Endothelial cell of umbilical vein (primary cell): ENCODE measurements at regions not wholly inside any gene's neighbourhood (a gene's known extent, or its start where the extent isn't known, plus 50 kb on each side); places are given as distances from the start of the nearest gene placed in this dataset.

ENCODE experiments used
- BruUV-seq: library from RNA; stranded (reverse); fragments of 400-500 nt; replicated peaks from 2 replicates; lab custom pipeline; 2021; lab: Mats Ljungman, UMichigan
- CTCF ChIA-PET: fragments of 300-600, 350-600 bp; sonication (Branson Sonifier 250); formaldehyde crosslinking; loops from one replicate; lab custom pipeline; 2021; ENCODE audit warnings: antibody characterized with exemption, inconsistent platforms; lab: Charles Lee
- POLR2A ChIA-PET: fragments of 300-600, 350-600 bp; sonication (Branson Sonifier 250); formaldehyde crosslinking; loops from one replicate; lab custom pipeline; 2021; ENCODE audit warnings: antibody characterized with exemption, inconsistent platforms; lab: Charles Lee
- DNase-seq: peaks from one replicate; pipeline ENCODE4 v3.0.0-alpha.2; 2011; ENCODE audit warnings: low read depth, low spot score
- FAIRE-seq: peaks from 2 replicates; lab custom pipeline; 2011; peaks lifted over from hg19 to GRCh38; lab: Jason Lieb, UNC
- H2AFZ ChIP-seq: 2 replicates; pipeline ENCODE4 v1.6.0; 2012; ENCODE audit warnings: low read depth, low read length, control low read depth, inconsistent platforms
- H3K27ac ChIP-seq: 2 replicates; pipeline ENCODE4 v1.5.1; 2011; ENCODE audit warnings: low read depth, mild to moderate bottlenecking, control low read depth, low read length, moderate library complexity; ENCODE audit not compliant: insufficient read depth
- H3K27me3 ChIP-seq, 2 experiments: 2 replicates each; pipeline versions ENCODE4 v1.6.0 to v1.6.1; 2011; ENCODE audit warnings: low read length in 2 of 2, mixed read lengths in 1 of 2; ENCODE audit not compliant: control insufficient read depth in 2 of 2, insufficient read depth in 2 of 2
- H3K36me3 ChIP-seq, 2 experiments: 2 replicates in 1 of 2; 3 replicates in 1 of 2; pipeline ENCODE4 v1.5.1; 2011; ENCODE audit warnings: low read length in 2 of 2, mild to moderate bottlenecking in 1 of 2, moderate library complexity in 1 of 2; ENCODE audit not compliant: control insufficient read depth in 2 of 2, insufficient read depth in 2 of 2; ENCODE audit errors: extremely low read depth in 1 of 2
- H3K4me1 ChIP-seq: 3 replicates; pipeline ENCODE4 v1.5.1; 2011; ENCODE audit warnings: mild to moderate bottlenecking, low read length; ENCODE audit not compliant: control insufficient read depth, insufficient read depth; ENCODE audit errors: extremely low read depth
- H3K4me2 ChIP-seq: 2 replicates; pipeline ENCODE4 v1.6.1; 2011; ENCODE audit warnings: low read length, control low read depth, mixed read lengths; ENCODE audit not compliant: insufficient read depth
- H3K4me3 ChIP-seq, 3 experiments: fragments of 200-600 bp in 1 of 3; sonication (generic), shearing (Covaris generic) in 1 of 3; replicated peaks in 1 of 3; 2 replicates each; pipeline ENCODE4 v1.5.1; 2011 to 2016; ENCODE audit warnings: control low read depth in 3 of 3, low read length in 3 of 3, mild to moderate bottlenecking in 2 of 3, inconsistent platforms in 1 of 3, low read depth in 1 of 3, moderate library complexity in 1 of 3; ENCODE audit not compliant: insufficient read depth in 1 of 3
- H3K79me2 ChIP-seq: 2 replicates; pipeline ENCODE4 v1.6.0; 2012; ENCODE audit warnings: low read length, inconsistent platforms; ENCODE audit not compliant: control insufficient read depth, insufficient read depth
- H3K9ac ChIP-seq: replicated peaks from 2 replicates; pipeline ENCODE3; 2011; ENCODE audit warnings: low read length, control low read depth; ENCODE audit not compliant: insufficient read depth; ENCODE audit errors: extremely low read depth
- H3K9me1 ChIP-seq: replicated peaks from 3 replicates; pipeline ENCODE4 v1.6.0; 2011; ENCODE audit warnings: mild to moderate bottlenecking, low read length; ENCODE audit not compliant: control insufficient read depth, insufficient read depth; ENCODE audit errors: extremely low read depth
- H3K9me3 ChIP-seq: replicated peaks from 2 replicates; pipeline ENCODE4 v1.5.1; 2012; ENCODE audit warnings: low read length, inconsistent platforms; ENCODE audit not compliant: control insufficient read depth, insufficient read depth
- H4K20me1 ChIP-seq: replicated peaks from 2 replicates; pipeline ENCODE3; 2011; ENCODE audit warnings: mild to moderate bottlenecking, low read length; ENCODE audit not compliant: control insufficient read depth, insufficient read depth; ENCODE audit errors: extremely low read depth
- EZH2 ChIP-seq: IDR thresholded peaks from 2 replicates; pipeline ENCODE4 v1.6.1; 2012; ENCODE audit warnings: borderline replicate concordance, low read depth, mild to moderate bottlenecking, moderate library complexity, low read length, inconsistent platforms; ENCODE audit not compliant: severe bottlenecking
- FOS ChIP-seq: IDR thresholded peaks from 2 replicates; pipeline ENCODE4 v1.6.1; 2011; ENCODE audit warnings: mild to moderate bottlenecking, low read length, moderate library complexity, borderline replicate concordance; ENCODE audit not compliant: insufficient read depth
- GATA2 ChIP-seq: IDR thresholded peaks from 2 replicates; pipeline ENCODE4 v1.7.0; 2011; ENCODE audit warnings: low read depth, mild to moderate bottlenecking, moderate library complexity, mixed read lengths, low read length; ENCODE audit not compliant: insufficient read length, insufficient read depth
- JUN ChIP-seq: IDR thresholded peaks from 2 replicates; pipeline ENCODE4 v1.6.1; 2011; ENCODE audit warnings: borderline replicate concordance, low read depth; ENCODE audit not compliant: insufficient read length, insufficient read depth
- MAX ChIP-seq: IDR thresholded peaks from 2 replicates; pipeline ENCODE4 v1.6.1; 2011; ENCODE audit not compliant: insufficient read depth, insufficient read length
- MYC ChIP-seq: IDR thresholded peaks from one replicate; pipeline ENCODE4 v1.6.1; 2011; ENCODE audit warnings: mild to moderate bottlenecking, low read depth, low read length
- POLR2A ChIP-seq: IDR thresholded peaks from 2 replicates; pipeline ENCODE4 v1.6.1; 2012; ENCODE audit warnings: low read depth, mild to moderate bottlenecking, control low read depth, low read length
- POLR2AphosphoS5 ChIP-seq: IDR thresholded peaks from 2 replicates; pipeline ENCODE4 v1.6.1; 2012; ENCODE audit warnings: low read depth, mild to moderate bottlenecking, control low read depth, low read length, moderate library complexity; ENCODE audit not compliant: insufficient read depth
- dilution Hi-C: fragments of 300-500 bp; cut with MboI; formaldehyde crosslinking; loops from one replicate; pipeline ENCODE4 v1.15.0; 2019; ENCODE audit warnings: low sequenced_read_pairs; ENCODE audit not compliant: extremely low pct_ligation_motif_present
- intact Hi-C: fragments of 100-400 bp; cut with micrococcal nuclease; formaldehyde crosslinking; loops from one replicate; pipeline ENCODE4 v1.10.0; 2022
- TF ChIP-seq, protein P1 (sequence below), 2 donors: IDR thresholded peaks; 1 replicate in 1 of 2; 2 replicates in 1 of 2; pipeline ENCODE4 v1.5.1; 2011; ENCODE audit warnings: low read length in 2 of 2, mild to moderate bottlenecking in 2 of 2, moderate library complexity in 2 of 2, control low read depth in 1 of 2, inconsistent platforms in 1 of 2, low read depth in 1 of 2; ENCODE audit not compliant: insufficient read depth in 1 of 2; ENCODE audit errors: extremely low read depth in 1 of 2

DNA sequence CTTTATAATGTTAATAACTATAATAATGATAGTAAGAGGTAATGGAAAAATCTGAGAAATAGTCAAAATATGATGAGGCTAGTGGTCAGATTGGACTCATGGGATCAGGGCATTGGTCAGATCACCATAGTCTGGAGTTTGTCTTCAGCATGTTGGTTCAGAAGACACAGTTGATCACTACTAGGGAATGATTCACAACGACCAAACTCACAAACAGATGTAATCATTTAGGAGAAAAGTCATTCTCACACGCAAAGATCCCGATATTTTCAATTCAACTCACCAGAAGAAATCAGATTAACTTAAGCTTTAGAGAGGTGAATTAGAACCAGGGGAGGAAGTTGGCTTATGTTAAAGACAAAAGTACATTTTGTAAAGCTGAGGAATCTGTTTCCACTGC lies 131.8 kb downstream of the LURAP1L start:
- no peaks in the 10 kb centered on the region for H4K20me1 ChIP-seq
- no peak overlapping the region for H3K27ac ChIP-seq
- H3K27me3 ChIP-seq = no peaks in the 10 kb centered on the region
- no peaks in the 10 kb centered on the region for H3K9me1 ChIP-seq
- H3K9ac ChIP-seq = no peak overlapping the region
- no TSS peak for BruUV-seq
- H3K9me3 ChIP-seq = no peaks in the 10 kb centered on the region
- H3K4me1 ChIP-seq = no peaks in the 10 kb centered on the region
- dilution Hi-C loops (no loop called here), intact Hi-C loops (no loop called here)
- no peak overlapping the region for H3K4me2 ChIP-seq
- no peaks in the 10 kb centered on the region for H3K79me2 ChIP-seq
- FAIRE-seq = no peak
- H2AFZ ChIP-seq = no peak overlapping the region
- TF ChIP-seq POLR2AphosphoS5 = no peak
- TF ChIP-seq, protein P1, sequence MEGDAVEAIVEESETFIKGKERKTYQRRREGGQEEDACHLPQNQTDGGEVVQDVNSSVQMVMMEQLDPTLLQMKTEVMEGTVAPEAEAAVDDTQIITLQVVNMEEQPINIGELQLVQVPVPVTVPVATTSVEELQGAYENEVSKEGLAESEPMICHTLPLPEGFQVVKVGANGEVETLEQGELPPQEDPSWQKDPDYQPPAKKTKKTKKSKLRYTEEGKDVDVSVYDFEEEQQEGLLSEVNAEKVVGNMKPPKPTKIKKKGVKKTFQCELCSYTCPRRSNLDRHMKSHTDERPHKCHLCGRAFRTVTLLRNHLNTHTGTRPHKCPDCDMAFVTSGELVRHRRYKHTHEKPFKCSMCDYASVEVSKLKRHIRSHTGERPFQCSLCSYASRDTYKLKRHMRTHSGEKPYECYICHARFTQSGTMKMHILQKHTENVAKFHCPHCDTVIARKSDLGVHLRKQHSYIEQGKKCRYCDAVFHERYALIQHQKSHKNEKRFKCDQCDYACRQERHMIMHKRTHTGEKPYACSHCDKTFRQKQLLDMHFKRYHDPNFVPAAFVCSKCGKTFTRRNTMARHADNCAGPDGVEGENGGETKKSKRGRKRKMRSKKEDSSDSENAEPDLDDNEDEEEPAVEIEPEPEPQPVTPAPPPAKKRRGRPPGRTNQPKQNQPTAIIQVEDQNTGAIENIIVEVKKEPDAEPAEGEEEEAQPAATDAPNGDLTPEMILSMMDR (IDR thresholded peaks at IDR 0.05; ENCODE audit: extremely low read depth in 1 of 2, insufficient read depth in 1 of 2, low read depth in 1 of 2, low read length in 2 of 2) = no peak
- no peak for TF ChIP-seq EZH2
- TF ChIP-seq GATA2 = no peak
- TF ChIP-seq JUN = no peak
- TF ChIP-seq FOS = no peak
- no peak for TF ChIP-seq MAX
- TF ChIP-seq POLR2A = no peak
- TF ChIP-seq MYC = no peak
- ChIA-PET CTCF (no interaction called here), POLR2A (no interaction called here)
- H3K36me3 ChIP-seq = no peaks in the 10 kb centered on the region
- no peak overlapping the region for H3K4me3 ChIP-seq
- no peak for DNase-seq
